ENCODE measurements at regions not wholly inside any gene's neighbourhood (a gene's known extent, or its start where the extent isn't known, plus 50 kb on each side); places are given as distances from the start of the nearest gene placed in this dataset.

- no peaks in the 10 kb centered on the region for H3K36me3 ChIP-seq (replicated peaks in 1 of 2; ENCODE audit: control insufficient read depth in 1 of 2, insufficient read depth in 2 of 2, low read length in 2 of 2)
- no peak overlapping the region for H3K4me2 ChIP-seq (replicated peaks; ENCODE audit: extremely low read depth, low read length, poor library complexity, severe bottlenecking)
- no peak overlapping the region for H3K4me3 ChIP-seq (replicated peaks in 1 of 3; ENCODE audit: low read depth in 2 of 3, low read length in 3 of 3)
- peaks cover 1 to 8% (median 5%) of the 10 kb centered on the region in 7 donors for H3K9me3 Mint-ChIP-seq
- H4K20me1 ChIP-seq (ENCODE audit: insufficient read depth, low read length): no peaks in the 10 kb centered on the region
- H3K9me3 ChIP-seq (replicated peaks in 1 of 2; ENCODE audit: control insufficient read depth in 1 of 2, insufficient read depth in 1 of 2, low read length in 2 of 2): peaks cover 9 to 10% of the 10 kb centered on the region in 2 donors
- H3K4me1 Mint-ChIP-seq: no peaks in the 10 kb centered on the region
- H3K4me1 ChIP-seq (ENCODE audit: control insufficient read depth in 1 of 2, insufficient read depth in 2 of 2, low read length in 2 of 2): no peaks in the 10 kb centered on the region
- no peak overlapping the region for H2AFZ ChIP-seq (ENCODE audit: insufficient read depth, low read depth, low read length, poor library complexity, severe bottlenecking)
- intact Hi-C loops (cut with micrococcal nuclease): no loop called here
- TF ChIP-seq CTCF (IDR thresholded peaks at IDR 0.05): no peak
- H3K27ac Mint-ChIP-seq: no peak overlapping the region
- H3K27me3 ChIP-seq (ENCODE audit: control insufficient read depth in 2 of 2, insufficient read depth in 2 of 2, low read length in 2 of 2): no peaks in the 10 kb centered on the region
- peaks cover 0 to 1% (median 1%) of the 10 kb centered on the region in 3 donors for H3K27me3 Mint-ChIP-seq (ENCODE audit: low read depth in 3 of 3)
- no peaks in the 10 kb centered on the region for H3K79me2 ChIP-seq (ENCODE audit: insufficient read depth, low read length)
- no peak overlapping the region for H3K27ac ChIP-seq (ENCODE audit: low read depth in 1 of 2, low read length in 2 of 2)
- WGBS (ENCODE audit: insufficient coverage): no CpG with 5 or more reads among the region's 3 CpGs
- no peak for DNase-seq
- no peaks in the 10 kb centered on the region for H3K36me3 Mint-ChIP-seq
- H3K9ac ChIP-seq (ENCODE audit: insufficient read depth, low read length, poor library complexity, severe bottlenecking): no peak overlapping the region
- no peak overlapping the region for H3K4me3 Mint-ChIP-seq
Observed at GRCh38 chr3:73716418-73716817, 91.7 kb upstream of the PDZRN3 start.

GRCh38 chr3:73710340-73710739 is 85.6 kb upstream of the PDZRN3 start:
- Histone ChIP-seq H3K36me3 (replicated peaks in 1 of 2; ENCODE audit: control insufficient read depth in 1 of 2, insufficient read depth in 2 of 2, low read length in 2 of 2) (no peaks in the 10 kb centered on the region), H3K4me1 (ENCODE audit: control insufficient read depth in 1 of 2, insufficient read depth in 2 of 2, low read length in 2 of 2) (no peaks in the 10 kb centered on the region), H3K27me3 (ENCODE audit: control insufficient read depth in 2 of 2, insufficient read depth in 2 of 2, low read length in 2 of 2) (no peaks in the 10 kb centered on the region), H2AFZ (ENCODE audit: insufficient read depth, low read depth, low read length, poor library complexity, severe bottlenecking) (no peak overlapping the region), H3K4me2 (replicated peaks; ENCODE audit: extremely low read depth, low read length, poor library complexity, severe bottlenecking) (no peak overlapping the region), H3K27ac (ENCODE audit: low read depth in 1 of 2, low read length in 2 of 2) (no peak overlapping the region), H3K4me3 (replicated peaks in 1 of 3; ENCODE audit: low read depth in 2 of 3, low read length in 3 of 3) (no peak overlapping the region), H3K9ac (ENCODE audit: insufficient read depth, low read length, poor library complexity, severe bottlenecking) (no peak overlapping the region), H3K9me3 (replicated peaks in 1 of 2; ENCODE audit: control insufficient read depth in 1 of 2, insufficient read depth in 1 of 2, low read length in 2 of 2) (no peaks in the 10 kb centered on the region), H3K79me2 (ENCODE audit: insufficient read depth, low read length) (no peaks in the 10 kb centered on the region), H4K20me1 (ENCODE audit: insufficient read depth, low read length) (no peaks in the 10 kb centered on the region)
- no peak overlapping the region for H3K4me3 Mint-ChIP-seq
- H3K4me1 Mint-ChIP-seq: no peaks in the 10 kb centered on the region
- peaks cover 1 to 6% (median 3%) of the 10 kb centered on the region in 7 donors for H3K9me3 Mint-ChIP-seq
- no peaks in the 10 kb centered on the region for H3K36me3 Mint-ChIP-seq
- no peak overlapping the region for H3K27ac Mint-ChIP-seq
- TF ChIP-seq CTCF (IDR thresholded peaks at IDR 0.05): no peak
- no CpG with 5 or more reads among the region's 1 CpG for WGBS (ENCODE audit: insufficient coverage)
- no peak for DNase-seq
- H3K27me3 Mint-ChIP-seq (ENCODE audit: low read depth in 3 of 3): peaks cover 0 to 1% (median 0%) of the 10 kb centered on the region in 3 donors
- intact Hi-C loops (cut with micrococcal nuclease): no loop called here

Measured in CD14-positive monocyte (primary cell).